Stimulated activated CD8-positive, alpha-beta memory T cell treated with anti-CD3 and anti-CD28 coated beads, Interleukin-7, amount 100 ng/mL, for 24 hours (primary cell): ENCODE measurements at regions not wholly inside any gene's neighbourhood (a gene's known extent, or its start where the extent isn't known, plus 50 kb on each side); places are given as distances from the start of the nearest gene placed in this dataset.

ENCODE experiments used
- DNase-seq: peaks from one replicate; pipeline ENCODE4 v3.0.0-alpha.2; 2020; ENCODE audit warnings: low read depth

GRCh38 chr11:8740129-8740528 lies 57.5 kb downstream of the RPL27A start:
- no peak for DNase-seq

GRCh38 chr11:8744423-8744822 lies 61.8 kb downstream of the RPL27A start:
- no peak for DNase-seq

- no peak for DNase-seq
Measured at GRCh38 chr11:8745431-8746253, 63.0 kb downstream of the RPL27A start.

GRCh38 chr11:8746331-8746974 lies 63.9 kb downstream of the RPL27A start:
- no peak for DNase-seq

GRCh38 chr11:8747173-8747572 lies 64.6 kb downstream of the RPL27A start:
- DNase-seq: no peak

GRCh38 chr11:8748317-8748716 lies 65.7 kb downstream of the RPL27A start:
- no peak for DNase-seq

- no peak for DNase-seq
Measured at GRCh38 chr11:8749202-8749601, 66.6 kb downstream of the RPL27A start.

- no peak for DNase-seq
Measured at GRCh38 chr11:8754241-8754640, 71.6 kb downstream of the RPL27A start.

GRCh38 chr11:8756201-8756600 lies 73.6 kb downstream of the RPL27A start:
- DNase-seq: no peak

GRCh38 chr11:8757047-8757446 lies 74.5 kb downstream of the RPL27A start:
- DNase-seq: no peak

- DNase-seq: no peak
Measured at GRCh38 chr11:8757533-8757932, 74.9 kb downstream of the RPL27A start.

GRCh38 chr11:8758619-8759169 lies 76.1 kb downstream of the RPL27A start:
- DNase-seq: no peak

GRCh38 chr11:8759634-8760033 lies 77.0 kb downstream of the RPL27A start:
- no peak for DNase-seq

GRCh38 chr11:8760896-8761295 lies 78.3 kb downstream of the RPL27A start:
- no peak for DNase-seq

- no peak for DNase-seq
Measured at GRCh38 chr11:8763070-8763685, 80.6 kb downstream of the RPL27A start.

- DNase-seq: no peak
Measured at GRCh38 chr11:8765294-8765693, 82.7 kb downstream of the RPL27A start.

GRCh38 chr11:8766043-8766987 lies 83.7 kb downstream of the RPL27A start:
- no peak for DNase-seq

GRCh38 chr11:8766988-8767374 lies 84.4 kb downstream of the RPL27A start:
- no peak for DNase-seq

- DNase-seq: no peak
Measured at GRCh38 chr11:8767466-8768142, 85.0 kb downstream of the RPL27A start.

- no peak for DNase-seq
Measured at GRCh38 chr11:8768625-8769333, 86.2 kb downstream of the RPL27A start.
